Ishikawa (cell line): ENCODE measurements at regions not wholly inside any gene's neighbourhood (a gene's known extent, or its start where the extent isn't known, plus 50 kb on each side); places are given as distances from the start of the nearest gene placed in this dataset.

Source experiments
- CEBPB ChIP-seq: IDR thresholded peaks from 2 replicates; pipeline ENCODE4 v1.6.1; 2012
- CREB1 ChIP-seq: IDR thresholded peaks from 2 replicates; pipeline ENCODE4 v1.6.1; 2012; ENCODE audit warnings: low read depth
- EGR1 ChIP-seq: IDR thresholded peaks from 2 replicates; pipeline ENCODE4 v1.6.1; 2012
- EP300 ChIP-seq: IDR thresholded peaks from 2 replicates; pipeline ENCODE4 v1.6.1; 2012; ENCODE audit warnings: borderline replicate concordance
- FOXM1 ChIP-seq: IDR thresholded peaks from 2 replicates; pipeline ENCODE4 v1.6.1; 2012; ENCODE audit warnings: low read depth, borderline replicate concordance
- MAX ChIP-seq: IDR thresholded peaks from 2 replicates; pipeline ENCODE4 v1.6.1; 2012
- NFIC ChIP-seq: IDR thresholded peaks from 2 replicates; pipeline ENCODE4 v1.6.1; 2012
- RAD21 ChIP-seq: IDR thresholded peaks from 2 replicates; pipeline ENCODE4 v1.6.1; 2012; ENCODE audit warnings: low read depth
- REST ChIP-seq: IDR thresholded peaks from 2 replicates; pipeline ENCODE4 v1.6.1; 2012; ENCODE audit warnings: low read depth, mild to moderate bottlenecking
- TAF1 ChIP-seq: IDR thresholded peaks from 2 replicates; pipeline ENCODE4 v1.6.1; 2012; ENCODE audit warnings: low read depth, mild to moderate bottlenecking
- TCF12 ChIP-seq: IDR thresholded peaks from 2 replicates; pipeline ENCODE4 v1.6.1; 2012; ENCODE audit warnings: low read depth
- TEAD4 ChIP-seq: IDR thresholded peaks from 2 replicates; pipeline ENCODE4 v1.6.1; 2012
- USF1 ChIP-seq: IDR thresholded peaks from 2 replicates; pipeline ENCODE4 v1.6.1; 2012
- YY1 ChIP-seq: IDR thresholded peaks from 2 replicates; pipeline ENCODE4 v1.6.1; 2012; ENCODE audit warnings: low read depth
- ZBTB7A ChIP-seq: IDR thresholded peaks from 2 replicates; pipeline ENCODE4 v1.6.1; 2012; ENCODE audit warnings: low read depth

GRCh38 chr22:49177666-49178065, 650.0 kb downstream of the BRD1 start:
- TF ChIP-seq NFIC (no peak), FOXM1 (no peak), CREB1 (no peak), USF1 (no peak), EGR1 (no peak), RAD21 (no peak)

- TF ChIP-seq FOXM1, result no peak
- no peak for TF ChIP-seq REST
- no peak for TF ChIP-seq EGR1
- TF ChIP-seq ZBTB7A, result no peak
- no peak for TF ChIP-seq USF1
- TF ChIP-seq MAX, result no peak
- TF ChIP-seq EP300, result no peak
- TF ChIP-seq RAD21, result no peak
- TF ChIP-seq TCF12, result no peak
- TF ChIP-seq CEBPB, result no peak
- no peak for TF ChIP-seq NFIC
- TF ChIP-seq CREB1, result no peak
- no peak for TF ChIP-seq TEAD4
- no peak for TF ChIP-seq TAF1
Measured at GRCh38 chr22:49176956-49177355, 650.7 kb downstream of the BRD1 start.

GRCh38 chr22:49170053-49170452, 657.6 kb downstream of the BRD1 start:
- TF ChIP-seq TAF1, result no peak
- no peak for TF ChIP-seq USF1
- no peak for TF ChIP-seq TEAD4
- no peak for TF ChIP-seq EP300
- TF ChIP-seq REST, result no peak
- TF ChIP-seq MAX, result no peak
- TF ChIP-seq TCF12, result no peak
- TF ChIP-seq YY1, result no peak
- TF ChIP-seq EGR1, result no peak
- TF ChIP-seq FOXM1, result no peak
- TF ChIP-seq NFIC, result no peak
- no peak for TF ChIP-seq RAD21
- TF ChIP-seq ZBTB7A, result no peak
- TF ChIP-seq CREB1, result no peak
- no peak for TF ChIP-seq CEBPB

GRCh38 chr22:49169074-49169744, 658.5 kb downstream of the BRD1 start:
- no peak for TF ChIP-seq NFIC
- no peak for TF ChIP-seq FOXM1
- no peak for TF ChIP-seq USF1
- no peak for TF ChIP-seq TEAD4
- no peak for TF ChIP-seq TAF1
- TF ChIP-seq YY1, result no peak
- TF ChIP-seq REST, result no peak
- TF ChIP-seq EGR1, result no peak
- no peak for TF ChIP-seq MAX
